ENCODE measurements at regions not wholly inside any gene's neighbourhood (a gene's known extent, or its start where the extent isn't known, plus 50 kb on each side); places are given as distances from the start of the nearest gene placed in this dataset.

GRCh38 chr7:21357151-21358097, 70.5 kb upstream of the SP4 start:
- ChIA-PET POLR2A (no interaction called here), CTCF (no interaction called here)
- H3K4me1 Mint-ChIP-seq, result no peaks in the 10 kb centered on the region
- DNase-seq (ENCODE audit: low spot score) (no peak), ATAC-seq (no peak)
- no peak overlapping the region for H3K4me3 Mint-ChIP-seq
- no peak for TF ChIP-seq SOX15 (CRISPR knock-in tag; IDR thresholded peaks at IDR 0.05)
- TF ChIP-seq GTF2I (CRISPR knock-in tag; conservative IDR thresholded peaks at IDR 0.05), result no peak
- TF ChIP-seq, protein P1, sequence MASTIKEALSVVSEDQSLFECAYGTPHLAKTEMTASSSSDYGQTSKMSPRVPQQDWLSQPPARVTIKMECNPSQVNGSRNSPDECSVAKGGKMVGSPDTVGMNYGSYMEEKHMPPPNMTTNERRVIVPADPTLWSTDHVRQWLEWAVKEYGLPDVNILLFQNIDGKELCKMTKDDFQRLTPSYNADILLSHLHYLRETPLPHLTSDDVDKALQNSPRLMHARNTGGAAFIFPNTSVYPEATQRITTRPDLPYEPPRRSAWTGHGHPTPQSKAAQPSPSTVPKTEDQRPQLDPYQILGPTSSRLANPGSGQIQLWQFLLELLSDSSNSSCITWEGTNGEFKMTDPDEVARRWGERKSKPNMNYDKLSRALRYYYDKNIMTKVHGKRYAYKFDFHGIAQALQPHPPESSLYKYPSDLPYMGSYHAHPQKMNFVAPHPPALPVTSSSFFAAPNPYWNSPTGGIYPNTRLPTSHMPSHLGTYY (CRISPR knock-in tag; IDR thresholded peaks at IDR 0.05), result no peak
- TF ChIP-seq ZNF232 (CRISPR knock-in tag; IDR thresholded peaks at IDR 0.05), result no peak
- TF ChIP-seq RORB (CRISPR knock-in tag; IDR thresholded peaks at IDR 0.05), result no peak
- no peak for TF ChIP-seq ZNF425 (CRISPR knock-in tag; conservative IDR thresholded peaks at IDR 0.05)
- TF ChIP-seq, protein P2, sequence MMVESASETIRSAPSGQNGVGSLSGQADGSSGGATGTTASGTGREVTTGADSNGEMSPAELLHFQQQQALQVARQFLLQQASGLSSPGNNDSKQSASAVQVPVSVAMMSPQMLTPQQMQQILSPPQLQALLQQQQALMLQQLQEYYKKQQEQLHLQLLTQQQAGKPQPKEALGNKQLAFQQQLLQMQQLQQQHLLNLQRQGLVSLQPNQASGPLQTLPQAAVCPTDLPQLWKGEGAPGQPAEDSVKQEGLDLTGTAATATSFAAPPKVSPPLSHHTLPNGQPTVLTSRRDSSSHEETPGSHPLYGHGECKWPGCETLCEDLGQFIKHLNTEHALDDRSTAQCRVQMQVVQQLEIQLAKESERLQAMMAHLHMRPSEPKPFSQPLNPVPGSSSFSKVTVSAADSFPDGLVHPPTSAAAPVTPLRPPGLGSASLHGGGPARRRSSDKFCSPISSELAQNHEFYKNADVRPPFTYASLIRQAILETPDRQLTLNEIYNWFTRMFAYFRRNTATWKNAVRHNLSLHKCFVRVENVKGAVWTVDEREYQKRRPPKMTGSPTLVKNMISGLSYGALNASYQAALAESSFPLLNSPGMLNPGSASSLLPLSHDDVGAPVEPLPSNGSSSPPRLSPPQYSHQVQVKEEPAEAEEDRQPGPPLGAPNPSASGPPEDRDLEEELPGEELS (CRISPR knock-in tag; IDR thresholded peaks at IDR 0.05), result no peak
- TF ChIP-seq ZNF263 (CRISPR knock-in tag; IDR thresholded peaks at IDR 0.05; ENCODE audit: low read depth), result no peak
- no peak for TF ChIP-seq ZNF512 (CRISPR knock-in tag; IDR thresholded peaks at IDR 0.05; ENCODE audit: borderline replicate concordance)
- TF ChIP-seq, protein P3, sequence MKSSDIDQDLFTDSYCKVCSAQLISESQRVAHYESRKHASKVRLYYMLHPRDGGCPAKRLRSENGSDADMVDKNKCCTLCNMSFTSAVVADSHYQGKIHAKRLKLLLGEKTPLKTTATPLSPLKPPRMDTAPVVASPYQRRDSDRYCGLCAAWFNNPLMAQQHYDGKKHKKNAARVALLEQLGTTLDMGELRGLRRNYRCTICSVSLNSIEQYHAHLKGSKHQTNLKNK (CRISPR knock-in tag; IDR thresholded peaks at IDR 0.05), result no peak
- no peak for TF ChIP-seq NR3C1 (CRISPR knock-in tag; conservative IDR thresholded peaks at IDR 0.05; ENCODE audit: low read depth)
- TF ChIP-seq ZNF121 (CRISPR knock-in tag; IDR thresholded peaks at IDR 0.05), result no peak
- TF ChIP-seq IRF1 (CRISPR knock-in tag; IDR thresholded peaks at IDR 0.05), result no peak
- TF ChIP-seq E2F4 (CRISPR knock-in tag; IDR thresholded peaks at IDR 0.05; ENCODE audit: borderline replicate concordance, low read depth), result no peak
- TF ChIP-seq TEAD4 (CRISPR knock-in tag; IDR thresholded peaks at IDR 0.05), result no peak
- TF ChIP-seq NFATC4 (CRISPR knock-in tag; IDR thresholded peaks at IDR 0.05), result no peak
- no peaks in the 10 kb centered on the region for H3K27me3 Mint-ChIP-seq (ENCODE audit: low read depth)
- no peak overlapping the region for H3K27ac Mint-ChIP-seq
- H3K36me3 Mint-ChIP-seq, result no peaks in the 10 kb centered on the region
- H3K9me3 Mint-ChIP-seq, result no peaks in the 10 kb centered on the region
